B cell (primary cell): ENCODE measurements at regions not wholly inside any gene's neighbourhood (a gene's known extent, or its start where the extent isn't known, plus 50 kb on each side); places are given as distances from the start of the nearest gene placed in this dataset.

Experiments used
- ATAC-seq: fragments of 200-7000 bp; cut with Tn5 transposase; one replicate; pipeline ENCODE4 v1.10.0; 2021; ENCODE audit warnings: low read depth, mild to moderate bottlenecking, moderate number of reproducible peaks, moderate library complexity
- CTCF ChIA-PET: fragments of 350-600 bp; sonication (Branson Sonifier 250); formaldehyde crosslinking; loops from one replicate; lab custom pipeline; 2021; ENCODE audit warnings: antibody characterized with exemption, inconsistent platforms; lab: Charles Lee
- POLR2A ChIA-PET: fragments of 350-600 bp; sonication (Branson Sonifier 250); formaldehyde crosslinking; loops from one replicate; lab custom pipeline; 2021; ENCODE audit warnings: antibody characterized with exemption; lab: Charles Lee
- DNase-seq: peaks from one replicate; pipeline ENCODE4 v3.0.0; 2013
- H2AFZ ChIP-seq: 2 replicates; pipeline ENCODE4 v1.6.1; 2012; ENCODE audit warnings: mild to moderate bottlenecking, low read depth, low read length; ENCODE audit not compliant: insufficient read depth, poor library complexity, severe bottlenecking
- H3K27ac ChIP-seq, 2 donors: 1 replicate in 1 of 2; 2 replicates in 1 of 2; pipeline ENCODE4 v1.5.1; 2012 to 2013; ENCODE audit warnings: low read length in 2 of 2, mild to moderate bottlenecking in 2 of 2, moderate library complexity in 1 of 2
- H3K27me3 ChIP-seq, 4 experiments: fragments of 200-600 bp in 1 of 4; sonication (generic) in 1 of 4; replicated peaks in 1 of 4; 1 replicate in 2 of 4; 2 replicates in 2 of 4; pipeline versions ENCODE4 v1.6.1 to v1.7.0; 2013 to 2016; ENCODE audit warnings: low read length in 3 of 4, mild to moderate bottlenecking in 2 of 4, mixed read lengths in 1 of 4, moderate library complexity in 1 of 4; ENCODE audit not compliant: insufficient read depth in 4 of 4, control insufficient read depth in 3 of 4; ENCODE audit errors: control extremely low read depth in 1 of 4
- H3K36me3 ChIP-seq, 2 experiments: replicated peaks in 1 of 2; 1 replicate in 1 of 2; 2 replicates in 1 of 2; pipeline versions ENCODE4 v1.6.1 to v1.7.1; 2013; ENCODE audit warnings: low read length in 1 of 2; ENCODE audit not compliant: insufficient read depth in 2 of 2, control insufficient read depth in 1 of 2; ENCODE audit errors: control extremely low read depth in 1 of 2, extremely low read depth in 1 of 2
- H3K4me1 ChIP-seq, 2 donors: fragments of 200-600 bp in 1 of 2; sonication (generic) in 1 of 2; 1 replicate in 1 of 2; 2 replicates in 1 of 2; pipeline versions ENCODE4 v1.5.1 to v1.6.1; 2013 to 2017; ENCODE audit warnings: low read length in 2 of 2; ENCODE audit not compliant: control insufficient read depth in 2 of 2, insufficient read depth in 2 of 2
- H3K4me2 ChIP-seq: replicated peaks from 2 replicates; pipeline ENCODE3; 2012; ENCODE audit warnings: mild to moderate bottlenecking, low read depth, low read length; ENCODE audit not compliant: poor library complexity, severe bottlenecking
- H3K4me3 ChIP-seq, 5 experiments: fragments of 200-600 bp in 1 of 5; sonication (generic) in 1 of 5; 1 replicate in 3 of 5; 2 replicates in 2 of 5; pipeline versions ENCODE4 v1.5.1 to v1.7.0; 2011 to 2016; ENCODE audit warnings: low read length in 4 of 5, mild to moderate bottlenecking in 4 of 5, low read depth in 2 of 5, control low read depth in 1 of 5, moderate library complexity in 1 of 5; ENCODE audit not compliant: insufficient read depth in 1 of 5; ENCODE audit errors: control extremely low read depth in 1 of 5, extremely low read depth in 1 of 5
- H3K79me2 ChIP-seq: fragments of 200-600 bp; sonication (generic); one replicate; pipeline ENCODE4 v1.6.0; 2016; ENCODE audit warnings: low read length; ENCODE audit not compliant: control insufficient read depth, insufficient read depth
- H3K9ac ChIP-seq: fragments of 200-600 bp; sonication (generic); 2 replicates; pipeline ENCODE4 v1.6.1; 2017; ENCODE audit warnings: mild to moderate bottlenecking, low read length, moderate library complexity
- H3K9me3 ChIP-seq, 3 donors: one replicate each; pipeline versions ENCODE4 v1.6.1 to v1.7.1; 2013; ENCODE audit warnings: low read length in 2 of 3; ENCODE audit not compliant: control insufficient read depth in 2 of 3, insufficient read depth in 1 of 3; ENCODE audit errors: control extremely low read depth in 1 of 3
- H4K20me1 ChIP-seq: 2 replicates; pipeline ENCODE4 v1.6.0; 2012; ENCODE audit warnings: mild to moderate bottlenecking, low read length; ENCODE audit not compliant: insufficient read depth, control insufficient read depth, poor library complexity, severe bottlenecking
- H3K27ac Mint-ChIP-seq: one replicate; pipeline ENCODE4 v1.8.0; 2021; ENCODE audit warnings: mixed read lengths
- H3K27me3 Mint-ChIP-seq: one replicate; pipeline ENCODE4 v1.8.0; 2021; ENCODE audit warnings: mixed read lengths
- H3K4me1 Mint-ChIP-seq: one replicate; pipeline ENCODE4 v1.8.0; 2021; ENCODE audit warnings: mixed read lengths
- H3K4me3 Mint-ChIP-seq: one replicate; pipeline ENCODE4 v1.8.0; 2021; ENCODE audit warnings: mixed read lengths
- H3K9me3 Mint-ChIP-seq: one replicate; pipeline ENCODE4 v1.8.0; 2022; ENCODE audit warnings: mixed read lengths; ENCODE audit not compliant: insufficient read depth
- EZH2 ChIP-seq: IDR thresholded peaks from 2 replicates; pipeline ENCODE4 v1.6.1; 2012; ENCODE audit warnings: borderline replicate concordance, low read depth, mild to moderate bottlenecking, moderate library complexity, low read length; ENCODE audit not compliant: insufficient read depth, poor library complexity, severe bottlenecking
- WGBS: methylation state at CpG from one replicate; pipeline ENCODE4 v1.1.5; 2013; ENCODE audit warnings: missing lambda C conversion rate; ENCODE audit not compliant: insufficient coverage; 5-methylcytosine and 5-hydroxymethylcytosine counted together
- intact Hi-C: fragments of 100-400 bp; cut with micrococcal nuclease; formaldehyde crosslinking; loops from one replicate; pipeline ENCODE4 v1.10.0; 2022
- TF ChIP-seq, protein P1 (sequence below): fragments of 200-600 bp; IDR thresholded peaks from one replicate; pipeline ENCODE4 v1.8.0; 2022; ENCODE audit warnings: antibody characterized with exemption, mild to moderate bottlenecking

DNA sequence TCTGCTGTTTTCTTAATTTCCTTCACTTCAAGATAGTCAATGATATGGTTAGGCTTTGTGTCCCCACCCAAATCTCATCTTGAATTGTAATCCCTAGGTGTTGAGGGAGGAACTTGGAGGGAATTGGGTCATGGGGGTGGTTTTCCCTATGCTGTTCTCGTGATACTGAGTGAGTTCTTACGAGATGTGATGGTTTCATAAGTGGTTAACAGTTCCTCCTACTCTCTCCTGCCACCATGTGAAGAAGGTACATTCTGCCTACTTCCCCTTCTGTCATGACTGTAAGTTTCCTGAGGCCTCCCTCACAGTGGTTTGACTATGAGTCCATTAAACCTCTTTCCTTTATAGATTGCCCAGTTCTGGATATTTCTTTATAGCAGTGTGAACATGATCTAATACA is 74.0 kb upstream of the SAMSN1 start:
- ChIA-PET POLR2A (no interaction called here), CTCF (interaction anchor here (0.8 kb wide), 1 partner anchor 118 kb away, joined by 3 read pairs; no protein-coding TSS in a partner anchor)
- no peaks in the 10 kb centered on the region for H3K27me3 Mint-ChIP-seq
- H3K4me3 ChIP-seq = no peak overlapping the region
- H3K9me3 ChIP-seq = peaks cover 0 to 9% (median 6%) of the 10 kb centered on the region in 3 donors
- H3K4me3 Mint-ChIP-seq = no peak overlapping the region
- no peaks in the 10 kb centered on the region for H3K27me3 ChIP-seq
- no peak overlapping the region for H3K4me2 ChIP-seq
- TF ChIP-seq EZH2 = no peak
- TF ChIP-seq, protein P1, sequence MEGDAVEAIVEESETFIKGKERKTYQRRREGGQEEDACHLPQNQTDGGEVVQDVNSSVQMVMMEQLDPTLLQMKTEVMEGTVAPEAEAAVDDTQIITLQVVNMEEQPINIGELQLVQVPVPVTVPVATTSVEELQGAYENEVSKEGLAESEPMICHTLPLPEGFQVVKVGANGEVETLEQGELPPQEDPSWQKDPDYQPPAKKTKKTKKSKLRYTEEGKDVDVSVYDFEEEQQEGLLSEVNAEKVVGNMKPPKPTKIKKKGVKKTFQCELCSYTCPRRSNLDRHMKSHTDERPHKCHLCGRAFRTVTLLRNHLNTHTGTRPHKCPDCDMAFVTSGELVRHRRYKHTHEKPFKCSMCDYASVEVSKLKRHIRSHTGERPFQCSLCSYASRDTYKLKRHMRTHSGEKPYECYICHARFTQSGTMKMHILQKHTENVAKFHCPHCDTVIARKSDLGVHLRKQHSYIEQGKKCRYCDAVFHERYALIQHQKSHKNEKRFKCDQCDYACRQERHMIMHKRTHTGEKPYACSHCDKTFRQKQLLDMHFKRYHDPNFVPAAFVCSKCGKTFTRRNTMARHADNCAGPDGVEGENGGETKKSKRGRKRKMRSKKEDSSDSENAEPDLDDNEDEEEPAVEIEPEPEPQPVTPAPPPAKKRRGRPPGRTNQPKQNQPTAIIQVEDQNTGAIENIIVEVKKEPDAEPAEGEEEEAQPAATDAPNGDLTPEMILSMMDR = no peak
- intact Hi-C loops = no loop called here
- H3K79me2 ChIP-seq = no peaks in the 10 kb centered on the region
- no peak overlapping the region for H2AFZ ChIP-seq
- no peaks in the 10 kb centered on the region for H4K20me1 ChIP-seq
- peaks cover 28% of the 10 kb centered on the region for H3K4me1 Mint-ChIP-seq
- no peak overlapping the region for H3K9ac ChIP-seq
- H3K27ac Mint-ChIP-seq = peak overlapping the region; percentile 16
- ATAC-seq = no peak
- no peaks in the 10 kb centered on the region for H3K36me3 ChIP-seq
- peaks cover 14% of the 10 kb centered on the region for H3K9me3 Mint-ChIP-seq
- H3K4me1 ChIP-seq = peaks cover 7 to 11% of the 10 kb centered on the region in 2 donors
- H3K27ac ChIP-seq = peak overlapping the region in 1 of 2 donors; percentile 24
- DNase-seq = peak; percentile 15
- no CpG with 5 or more reads among the region's 2 CpGs for WGBS

DNA sequence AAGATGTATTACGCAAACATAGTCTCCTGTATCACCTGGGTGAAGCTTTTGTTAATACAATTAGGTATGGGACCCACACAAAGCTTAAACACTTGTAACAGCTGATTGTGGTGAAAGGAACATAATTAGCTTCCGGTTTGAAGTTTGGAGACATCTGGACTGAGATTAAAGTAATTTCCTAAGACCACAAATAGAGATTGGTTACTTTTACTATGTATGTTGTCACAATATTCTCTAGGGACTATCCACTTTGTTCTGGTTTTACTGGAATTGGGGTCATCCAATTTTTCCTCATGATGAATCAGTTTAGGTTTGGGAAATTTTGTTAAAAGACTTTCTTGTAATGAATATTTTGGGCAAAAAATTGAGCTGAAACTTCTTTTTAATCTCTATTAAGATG is 71.8 kb upstream of the SAMSN1 start:
- POLR2A ChIA-PET = no interaction called here
- no peak for DNase-seq
- no peak overlapping the region for H3K27ac ChIP-seq
- no peaks in the 10 kb centered on the region for H3K27me3 Mint-ChIP-seq
- no peak overlapping the region for H2AFZ ChIP-seq
- H3K9me3 ChIP-seq = peaks cover 0 to 9% (median 6%) of the 10 kb centered on the region in 3 donors
- no peak for ATAC-seq
- intact Hi-C loops = loop anchor here (5.0 kb wide), 1 partner anchor 51 kb away; no protein-coding TSS in a partner anchor
- CTCF ChIA-PET = no interaction called here
- H4K20me1 ChIP-seq = no peaks in the 10 kb centered on the region
- H3K4me2 ChIP-seq = no peak overlapping the region
- no peaks in the 10 kb centered on the region for H3K36me3 ChIP-seq
- H3K4me3 ChIP-seq = no peak overlapping the region
- peak overlapping the region; percentile 15 for H3K27ac Mint-ChIP-seq
- peaks cover 11% of the 10 kb centered on the region for H3K9me3 Mint-ChIP-seq
- H3K4me1 ChIP-seq = peaks cover 7 to 11% of the 10 kb centered on the region in 2 donors
- TF ChIP-seq, protein P1 = no peak
- no peak for TF ChIP-seq EZH2
- WGBS = no CpG with 5 or more reads among the region's 2 CpGs
- H3K79me2 ChIP-seq = no peaks in the 10 kb centered on the region
- no peak overlapping the region for H3K9ac ChIP-seq
- no peaks in the 10 kb centered on the region for H3K27me3 ChIP-seq
- peaks cover 28% of the 10 kb centered on the region for H3K4me1 Mint-ChIP-seq
- H3K4me3 Mint-ChIP-seq = no peak overlapping the region
